Activated T-helper 2 cell treated with anti-CD3 and anti-CD28 coated beads, Interferon-gamma antibody, Interleukin-2, Interleukin-4, amounts not matched to agents 10 μg/mL and 5 μg/mL and 100 μg/mL, durations not matched to agents 14 hours and 24 hours and 36 hours (primary cell): ENCODE measurements at regions not wholly inside any gene's neighbourhood (a gene's known extent, or its start where the extent isn't known, plus 50 kb on each side); places are given as distances from the start of the nearest gene placed in this dataset.
"Not testable (repeated sequence)": the region's sequence is repeated elsewhere in the genome, so short reads cannot be mapped to it uniquely, and the experiment has no call there.

Source experiments
- DNase-seq: peaks from one replicate; pipeline ENCODE4 v3.0.0; 2021; ENCODE audit warnings: low spot score
- H3K27ac Mint-ChIP-seq: one replicate; pipeline ENCODE4 v1.8.0; 2021; ENCODE audit warnings: mixed read lengths
- H3K27me3 Mint-ChIP-seq: one replicate; pipeline ENCODE4 v1.8.0; 2021; ENCODE audit warnings: low read depth, mixed read lengths
- H3K36me3 Mint-ChIP-seq: one replicate; pipeline ENCODE4 v1.8.0; 2021; ENCODE audit warnings: low read depth, mixed read lengths
- H3K4me1 Mint-ChIP-seq: one replicate; pipeline ENCODE4 v1.8.0; 2021; ENCODE audit warnings: low read depth, mixed read lengths
- H3K4me3 Mint-ChIP-seq: one replicate; pipeline ENCODE4 v1.8.0; 2021; ENCODE audit warnings: low read depth, mild to moderate bottlenecking, moderate library complexity, mixed read lengths
- H3K9me3 Mint-ChIP-seq: one replicate; pipeline ENCODE4 v1.8.0; 2021; ENCODE audit warnings: mixed read lengths
- intact Hi-C: fragments of 100-400 bp; cut with micrococcal nuclease; formaldehyde crosslinking; loops from one replicate; pipeline ENCODE4 v1.15.1; 2023

- peaks cover 73% of the 10 kb centered on the region for H3K36me3 Mint-ChIP-seq
- DNase-seq, H3K4me3 Mint-ChIP-seq, H3K27me3 Mint-ChIP-seq, H3K9me3 Mint-ChIP-seq, intact Hi-C loops: not testable (repeated sequence)
- H3K4me1 Mint-ChIP-seq = peaks cover 52% of the 10 kb centered on the region
- peak overlapping the region; percentile 65 for H3K27ac Mint-ChIP-seq
These were observed 408.6 kb upstream of the AMELY start for GRCh38 chrY:7320171-7320570.

GRCh38 chrY:7318122-7318521, 406.6 kb upstream of the AMELY start:
- Mint-ChIP-seq H3K4me3 (peak overlapping the region; percentile 2), H3K36me3 (peaks cover 67% of the 10 kb centered on the region), H3K27ac (peak overlapping the region; percentile 79), H3K4me1 (peaks cover 47% of the 10 kb centered on the region), H3K27me3 (no peaks in the 10 kb centered on the region), H3K9me3 (no peaks in the 10 kb centered on the region)
- DNase-seq = no peak
- intact Hi-C loops = no loop called here

GRCh38 chrY:7317571-7317970, 406.0 kb upstream of the AMELY start:
- no peak for DNase-seq
- Mint-ChIP-seq H3K27me3 (no peaks in the 10 kb centered on the region), H3K4me1 (peaks cover 47% of the 10 kb centered on the region), H3K4me3 (no peak overlapping the region), H3K9me3 (no peaks in the 10 kb centered on the region), H3K27ac (peak overlapping the region; percentile 79), H3K36me3 (peaks cover 66% of the 10 kb centered on the region)
- intact Hi-C loops = no loop called here

- Mint-ChIP-seq H3K9me3 (no peaks in the 10 kb centered on the region), H3K4me3 (no peak overlapping the region), H3K4me1 (peaks cover 27% of the 10 kb centered on the region), H3K27ac (peak overlapping the region; percentile 76), H3K36me3 (peaks cover 55% of the 10 kb centered on the region), H3K27me3 (no peaks in the 10 kb centered on the region)
- intact Hi-C loops = loop anchor here (2.0 kb wide), 1 partner anchor 32 kb away; no protein-coding TSS in a partner anchor
- peak; percentile 51 for DNase-seq
These were observed 399.1 kb upstream of the AMELY start for GRCh38 chrY:7310482-7311269.

DNA sequence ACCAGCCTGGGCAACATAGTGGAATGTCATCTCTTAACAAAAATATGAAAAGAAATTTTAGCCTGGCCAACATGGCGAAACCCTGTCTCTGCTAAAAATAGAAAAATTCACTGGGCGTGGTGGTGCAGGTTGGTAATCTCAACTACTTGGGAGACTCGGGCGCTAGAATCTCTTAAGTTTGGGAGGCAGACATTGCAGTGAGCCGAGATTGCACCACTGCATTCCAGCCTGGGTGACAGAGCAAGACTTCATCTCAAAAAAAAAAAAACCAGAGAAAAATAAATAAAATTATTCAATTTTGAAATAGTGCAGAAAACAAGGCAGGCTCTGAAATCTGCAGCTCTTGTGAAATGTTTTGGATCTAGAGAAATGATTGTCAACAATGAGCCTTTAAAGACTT, 397.3 kb upstream of the AMELY start:
- H3K27me3 Mint-ChIP-seq = no peaks in the 10 kb centered on the region
- peaks cover 62% of the 10 kb centered on the region for H3K36me3 Mint-ChIP-seq
- no peak overlapping the region for H3K27ac Mint-ChIP-seq
- H3K4me3 Mint-ChIP-seq = no peak overlapping the region
- peaks cover 28% of the 10 kb centered on the region for H3K4me1 Mint-ChIP-seq
- no peak for DNase-seq
- intact Hi-C loops = no loop called here
- no peaks in the 10 kb centered on the region for H3K9me3 Mint-ChIP-seq

DNA sequence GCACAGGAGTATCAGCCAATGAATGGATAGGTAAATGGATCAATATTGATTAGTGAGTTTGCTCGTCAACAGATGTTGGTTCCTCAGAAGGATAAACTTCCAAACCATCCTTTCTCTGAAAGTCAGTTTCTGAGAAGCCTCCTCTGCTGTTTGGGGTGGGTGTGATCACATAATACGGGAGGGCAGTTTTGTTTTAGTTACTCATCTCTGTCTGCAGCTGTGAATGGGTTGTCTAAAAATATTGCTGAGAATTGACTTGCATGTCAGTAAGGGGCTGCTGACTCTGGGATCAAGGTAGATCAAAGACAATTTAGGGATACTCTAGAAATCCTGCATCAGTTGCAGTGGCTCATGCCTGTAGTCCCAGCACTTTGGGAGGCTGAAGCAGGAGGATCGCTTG, 390.8 kb upstream of the AMELY start:
- peaks cover 42% of the 10 kb centered on the region for H3K4me1 Mint-ChIP-seq
- peak overlapping the region; percentile 65 for H3K27ac Mint-ChIP-seq
- intact Hi-C loops = no loop called here
- no peaks in the 10 kb centered on the region for H3K9me3 Mint-ChIP-seq
- H3K36me3 Mint-ChIP-seq = peaks cover 56% of the 10 kb centered on the region
- no peak overlapping the region for H3K4me3 Mint-ChIP-seq
- no peaks in the 10 kb centered on the region for H3K27me3 Mint-ChIP-seq
- DNase-seq = no peak

- Mint-ChIP-seq H3K4me1 (peaks cover 52% of the 10 kb centered on the region), H3K4me3 (peak overlapping the region; percentile 31), H3K27me3 (no peaks in the 10 kb centered on the region), H3K9me3 (no peaks in the 10 kb centered on the region), H3K27ac (peak overlapping the region; percentile 74), H3K36me3 (peaks cover 50% of the 10 kb centered on the region)
- intact Hi-C loops = no loop called here
- no peak for DNase-seq
These were observed 388.4 kb upstream of the AMELY start for GRCh38 chrY:7299960-7300359.

DNA sequence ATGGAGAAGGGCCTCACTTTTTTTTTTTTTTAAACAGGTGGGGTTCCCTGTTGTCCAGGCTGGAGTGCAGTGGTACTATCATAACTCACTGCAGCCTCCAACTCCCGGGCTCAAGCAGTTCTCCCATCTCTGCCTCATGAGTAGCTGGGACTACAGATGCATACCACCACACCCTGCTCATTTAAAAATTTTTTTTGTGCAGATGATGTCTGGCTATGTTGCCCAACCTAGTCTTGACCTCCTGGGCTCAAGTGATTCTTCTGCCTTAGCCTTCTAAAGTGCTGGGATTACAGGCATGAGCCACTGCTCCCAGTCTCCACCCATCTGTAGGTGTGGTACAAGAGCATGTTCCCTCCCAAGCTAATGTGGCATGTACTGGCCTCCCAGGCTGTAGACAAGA, 380.6 kb upstream of the AMELY start:
- Mint-ChIP-seq H3K4me1 (peaks cover 39% of the 10 kb centered on the region), H3K27me3 (no peaks in the 10 kb centered on the region), H3K36me3 (peaks cover 45% of the 10 kb centered on the region), H3K9me3 (no peaks in the 10 kb centered on the region), H3K4me3 (no peak overlapping the region), H3K27ac (no peak overlapping the region)
- no peak for DNase-seq
- intact Hi-C loops = loop anchor here (5.0 kb wide), 1 partner anchor 35 kb away; no protein-coding TSS in a partner anchor

DNA sequence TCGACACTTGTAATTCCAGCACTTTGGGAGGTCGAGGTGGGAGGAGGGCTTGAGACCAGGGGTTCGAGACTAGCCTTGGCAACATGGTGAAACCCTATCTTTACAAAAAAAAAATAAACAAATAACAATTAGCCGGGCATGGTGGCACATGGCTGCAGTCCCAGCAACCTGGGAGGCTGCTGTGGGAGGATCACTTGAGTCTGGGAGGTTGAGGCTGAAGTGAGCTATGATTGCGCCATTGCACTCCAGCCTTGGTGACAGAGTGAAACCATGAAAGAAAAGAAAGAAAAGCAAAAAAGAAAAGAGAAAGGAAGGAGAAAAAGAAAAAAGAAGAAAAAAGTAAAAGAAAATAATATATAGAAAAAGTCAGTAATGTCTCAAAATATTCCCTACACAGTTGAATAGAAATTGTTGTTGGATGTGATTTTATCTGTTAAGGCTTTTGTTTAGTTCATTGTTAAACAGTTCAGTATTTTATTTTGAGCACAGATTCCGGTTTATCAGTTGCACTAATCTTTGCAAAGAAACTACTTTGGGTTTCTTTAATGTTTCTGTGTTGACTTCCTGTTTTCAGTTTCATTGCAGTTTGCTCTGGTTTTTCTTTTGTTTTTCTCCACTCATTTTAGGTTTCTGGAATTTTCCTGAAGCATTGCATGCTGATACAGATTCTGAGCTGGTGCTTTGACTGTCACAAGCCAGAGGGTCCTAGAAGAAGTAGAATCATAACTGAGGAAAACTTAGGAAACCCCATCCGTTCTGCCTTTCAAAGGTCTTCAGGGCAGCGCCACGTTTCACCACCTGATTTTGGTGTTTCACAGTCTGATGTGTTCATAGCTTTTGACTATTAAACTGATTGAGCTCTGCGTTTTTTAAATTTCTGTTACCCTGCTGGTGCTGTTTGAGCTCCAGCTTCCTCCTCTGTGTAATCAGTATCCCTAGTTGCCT, 378.6 kb upstream of the AMELY start:
- Mint-ChIP-seq H3K4me3 (peak overlapping the region; percentile 63), H3K27me3 (no peaks in the 10 kb centered on the region), H3K9me3 (no peaks in the 10 kb centered on the region), H3K36me3 (peaks cover 48% of the 10 kb centered on the region), H3K4me1 (peaks cover 40% of the 10 kb centered on the region), H3K27ac (peak overlapping the region; percentile 92)
- no peak for DNase-seq
- intact Hi-C loops = loop anchor here (2.0 to 5.0 kb wide), 2 partner anchors 15 to 37 kb away; no protein-coding TSS in a partner anchor

GRCh38 chrY:7288611-7289010, 377.1 kb upstream of the AMELY start:
- H3K36me3 Mint-ChIP-seq = peaks cover 57% of the 10 kb centered on the region
- no peak for DNase-seq
- no peaks in the 10 kb centered on the region for H3K27me3 Mint-ChIP-seq
- H3K4me1 Mint-ChIP-seq = peaks cover 52% of the 10 kb centered on the region
- H3K9me3 Mint-ChIP-seq = no peaks in the 10 kb centered on the region
- H3K27ac Mint-ChIP-seq = peak overlapping the region; percentile 83
- no peak overlapping the region for H3K4me3 Mint-ChIP-seq
- intact Hi-C loops = no loop called here

DNA sequence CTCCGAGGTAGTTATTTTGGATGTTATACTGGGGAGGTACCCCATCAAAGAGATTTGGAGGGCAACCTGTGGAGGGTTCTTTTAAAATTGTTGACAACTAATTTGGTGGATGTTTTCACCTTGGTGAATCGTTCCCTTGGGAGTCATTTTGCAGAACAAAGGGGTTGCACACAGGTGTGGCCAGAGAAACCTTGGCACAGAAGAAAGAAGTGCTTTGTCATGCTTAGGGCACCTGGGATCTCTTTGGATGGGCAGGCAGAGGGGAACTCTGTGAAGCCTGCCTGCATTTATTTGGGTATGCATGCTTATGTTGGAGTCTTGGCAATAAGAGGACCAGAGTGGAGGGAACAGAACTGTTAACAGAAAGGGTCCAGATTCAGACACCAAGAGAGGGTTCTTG, 376.4 kb upstream of the AMELY start:
- DNase-seq, intact Hi-C loops, H3K27me3 Mint-ChIP-seq, H3K9me3 Mint-ChIP-seq: not testable (repeated sequence)
- Mint-ChIP-seq H3K36me3 (peaks cover 60% of the 10 kb centered on the region), H3K4me3 (peak overlapping the region; percentile 13), H3K27ac (peak overlapping the region; percentile 62), H3K4me1 (peaks cover 57% of the 10 kb centered on the region)

DNA sequence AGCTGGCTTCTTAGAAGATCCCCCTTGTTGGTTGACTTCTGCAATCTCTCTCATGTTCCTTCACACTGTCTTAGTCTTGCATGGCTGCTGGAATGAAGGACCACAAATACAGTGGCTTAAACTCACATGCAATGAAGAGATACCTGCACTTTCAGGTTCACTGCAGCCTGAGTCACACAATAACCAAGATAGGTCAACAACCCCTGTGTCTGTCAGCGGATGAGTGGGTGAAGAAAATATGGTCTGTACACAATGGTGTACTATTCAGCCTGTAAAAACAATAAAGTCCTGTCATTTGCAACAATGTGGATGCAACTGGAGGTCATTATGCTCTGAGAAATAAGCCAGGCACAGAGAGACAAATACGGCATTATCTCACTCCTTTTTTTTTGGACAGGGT, 373.8 kb upstream of the AMELY start:
- H3K27ac Mint-ChIP-seq = no peak overlapping the region
- H3K27me3 Mint-ChIP-seq = no peaks in the 10 kb centered on the region
- intact Hi-C loops = no loop called here
- no peak overlapping the region for H3K4me3 Mint-ChIP-seq
- peaks cover 54% of the 10 kb centered on the region for H3K36me3 Mint-ChIP-seq
- H3K4me1 Mint-ChIP-seq = peaks cover 53% of the 10 kb centered on the region
- no peak for DNase-seq
- H3K9me3 Mint-ChIP-seq = no peaks in the 10 kb centered on the region

DNA sequence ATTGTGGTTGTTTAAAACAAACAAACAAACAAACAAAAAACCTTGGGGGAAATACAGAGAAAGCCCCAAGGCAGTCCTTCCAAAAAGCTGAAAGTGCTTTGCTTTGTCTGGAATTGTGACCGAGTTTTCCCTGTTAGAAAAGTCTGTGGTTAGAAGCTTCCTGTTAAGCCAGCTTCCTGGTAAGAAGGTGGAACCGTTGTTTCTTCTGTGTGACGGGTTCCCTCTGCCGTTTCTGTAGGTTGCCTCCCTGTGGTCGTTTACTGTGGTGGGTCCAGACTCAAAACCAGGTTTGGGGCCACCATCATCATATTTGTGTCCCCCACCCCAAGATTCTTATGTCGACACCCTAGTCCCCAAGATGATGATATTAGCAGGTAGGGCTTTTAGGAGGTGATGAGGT, 371.4 kb upstream of the AMELY start:
- Mint-ChIP-seq H3K27ac (peak overlapping the region; percentile 81), H3K4me3 (peak overlapping the region; percentile 53), H3K36me3 (peaks cover 55% of the 10 kb centered on the region), H3K27me3 (no peaks in the 10 kb centered on the region), H3K4me1 (peaks cover 61% of the 10 kb centered on the region), H3K9me3 (no peaks in the 10 kb centered on the region)
- DNase-seq = no peak
- intact Hi-C loops = no loop called here
